ENCODE measurements at regions not wholly inside any gene's neighbourhood (a gene's known extent, or its start where the extent isn't known, plus 50 kb on each side); places are given as distances from the start of the nearest gene placed in this dataset.

- TF ChIP-seq PHF8 (conservative IDR thresholded peaks at IDR 0.05; ENCODE audit: low read depth, low read length): no peak
- no peak for TF ChIP-seq CBX8 (IDR thresholded peaks at IDR 0.05; ENCODE audit: borderline replicate concordance, low read depth, low read length)
- no peak for TF ChIP-seq POLR2A (IDR thresholded peaks at IDR 0.05; ENCODE audit: control extremely low read depth in 1 of 2, low read depth in 2 of 2, low read length in 2 of 2)
- TF ChIP-seq CHD2 (IDR thresholded peaks at IDR 0.05; ENCODE audit: low read length): no peak
- no peak for TF ChIP-seq CHD1 (IDR thresholded peaks at IDR 0.05; ENCODE audit: low read depth, low read length)
- no peak for TF ChIP-seq NRF1 (IDR thresholded peaks at IDR 0.05; ENCODE audit: low read depth, low read length)
- TF ChIP-seq SP4 (IDR thresholded peaks at IDR 0.05; ENCODE audit: low read length): no peak
These were observed 118.0 kb upstream of the MYCN start (continued) for GRCh38 chr2:15822151-15823044.
